HG02973 (cell line): ENCODE measurements at regions not wholly inside any gene's neighbourhood (a gene's known extent, or its start where the extent isn't known, plus 50 kb on each side); places are given as distances from the start of the nearest gene placed in this dataset.
A peak's percentile ranks its signal among the peaks of the same experiment; 100 is the strongest.

Experiments
- ATAC-seq: cut with Tn5 transposase; IDR thresholded peaks from one replicate; pipeline ENCODE4 v1.9.1; 2021; ENCODE audit warnings: moderate library complexity; ENCODE audit not compliant: unreplicated experiment

- no peak for ATAC-seq
Observed at GRCh38 chr9:31377358-31377757, 1007.1 kb upstream of the ACO1 start.

DNA sequence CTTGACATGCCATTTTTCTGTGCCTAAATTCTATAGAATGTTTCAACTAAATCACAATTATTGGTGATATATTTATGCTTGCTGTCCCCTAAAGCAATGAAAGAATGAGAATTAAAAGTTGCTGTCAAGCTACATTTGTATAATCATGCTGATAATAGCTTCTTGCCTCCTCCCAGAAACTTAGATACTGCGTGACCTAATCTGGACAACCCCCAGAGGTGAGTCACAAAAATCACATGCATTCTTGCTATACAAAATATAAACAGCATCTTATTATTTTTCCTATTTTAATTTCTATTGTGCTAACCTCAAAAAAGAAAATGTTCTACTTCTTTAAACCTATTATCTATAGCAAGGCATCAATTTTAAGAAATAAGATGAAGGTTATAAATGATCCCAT lies 995.8 kb upstream of the ACO1 start:
- ATAC-seq = no peak

GRCh38 chr9:31389075-31389474 lies 995.4 kb upstream of the ACO1 start:
- ATAC-seq = no peak

DNA sequence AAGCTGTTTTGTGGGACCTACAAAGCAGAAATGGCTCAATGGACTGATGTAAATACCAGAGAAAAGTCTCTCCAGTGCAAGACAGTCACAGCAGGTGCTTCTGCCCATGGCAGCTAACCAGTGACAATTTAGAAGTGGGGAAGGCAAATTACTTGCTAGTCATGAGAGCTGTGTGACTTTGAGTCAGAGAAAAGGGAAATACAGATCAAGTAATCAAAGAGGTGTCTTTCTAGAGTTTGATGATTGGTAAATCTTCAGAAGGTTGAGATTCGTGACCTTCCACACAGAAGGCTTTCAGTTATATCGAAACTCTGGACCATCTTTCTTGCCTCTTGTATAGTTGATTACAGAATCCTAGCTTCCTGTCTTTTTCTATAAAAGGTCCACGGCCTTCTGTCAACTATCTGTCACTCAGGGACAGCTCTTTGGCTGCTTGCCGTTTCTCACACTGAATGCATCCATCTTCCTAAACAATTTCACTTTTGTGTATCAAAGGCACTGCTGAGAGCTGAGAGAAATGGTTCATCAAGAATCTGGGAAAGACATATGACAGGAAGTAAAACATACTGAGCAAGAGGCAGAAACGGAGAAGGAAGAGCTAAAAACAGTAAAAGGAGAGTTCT lies 993.9 kb upstream of the ACO1 start:
- no peak for ATAC-seq

GRCh38 chr9:31393240-31393639 lies 991.2 kb upstream of the ACO1 start:
- ATAC-seq = no peak

DNA sequence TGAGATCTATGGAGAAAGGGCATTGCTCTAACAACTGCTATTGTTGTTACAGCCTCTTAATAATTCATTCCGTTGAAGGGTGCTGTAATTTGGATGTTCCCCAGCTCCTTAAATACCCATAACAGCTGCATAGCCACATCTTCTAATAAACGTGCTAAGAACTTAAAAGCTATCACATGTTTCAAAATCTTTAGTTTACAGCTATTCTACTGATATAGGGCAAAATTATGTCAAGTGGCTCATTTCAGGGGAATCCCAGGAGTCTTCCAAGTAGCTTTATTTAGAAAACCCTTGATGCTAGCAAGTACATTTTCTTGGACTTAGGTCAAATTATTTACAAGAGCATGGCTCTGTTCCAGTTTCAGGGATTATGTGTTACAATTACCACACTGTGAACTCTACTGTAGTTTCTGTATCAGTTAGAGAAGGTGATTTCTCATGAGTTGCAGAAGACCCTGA lies 990.4 kb upstream of the ACO1 start:
- ATAC-seq = peak; percentile 57

GRCh38 chr9:31412081-31412480 lies 972.4 kb upstream of the ACO1 start:
- no peak for ATAC-seq

GRCh38 chr9:31415164-31415563 lies 969.3 kb upstream of the ACO1 start:
- no peak for ATAC-seq

- no peak for ATAC-seq
Observed at GRCh38 chr9:31418419-31418818, 966.0 kb upstream of the ACO1 start.

- ATAC-seq = peak; percentile 62
Observed at GRCh38 chr9:31443630-31444457, 940.6 kb upstream of the ACO1 start.

- ATAC-seq = no peak
Observed at GRCh38 chr9:31445357-31445756, 939.1 kb upstream of the ACO1 start.

GRCh38 chr9:31445960-31446359 lies 938.5 kb upstream of the ACO1 start:
- peak; percentile 93 for ATAC-seq

DNA sequence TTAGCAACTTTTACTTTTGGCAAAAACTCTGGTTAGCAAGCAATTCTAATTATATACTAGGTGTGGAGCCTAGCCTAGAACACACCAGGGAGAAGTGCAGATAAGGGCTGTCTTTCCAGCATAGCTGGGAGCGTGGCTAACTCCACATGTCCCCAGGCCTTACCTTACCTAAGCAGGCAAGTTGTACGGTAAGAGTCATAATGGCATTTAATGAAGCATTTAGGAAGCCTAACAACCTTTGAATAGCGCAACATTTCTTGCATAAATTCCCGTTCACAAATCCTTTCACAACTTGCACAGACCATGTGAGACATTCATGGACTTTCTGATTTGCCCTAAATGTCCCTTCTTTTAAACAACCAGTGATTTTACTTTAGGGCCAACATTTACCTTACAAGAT lies 917.4 kb upstream of the ACO1 start:
- no peak for ATAC-seq

DNA sequence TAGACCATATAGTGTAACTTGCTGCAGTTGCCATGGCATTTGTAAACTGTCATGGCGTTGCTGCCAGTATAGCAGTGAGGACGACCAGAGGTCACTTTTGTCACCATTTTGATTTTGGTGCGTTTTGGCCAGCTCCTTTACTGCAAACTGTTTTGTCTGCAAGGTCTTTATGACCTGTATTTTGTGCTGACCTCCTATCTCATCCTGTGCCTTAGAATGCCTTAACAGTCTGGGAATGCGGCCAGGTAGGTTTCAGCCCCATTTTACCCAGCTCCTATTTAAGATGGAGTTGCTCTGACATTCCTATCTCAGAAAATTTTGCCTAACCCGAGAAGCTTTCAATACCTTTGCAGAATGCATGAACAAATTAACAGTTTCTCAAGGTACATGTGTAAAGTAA lies 914.4 kb upstream of the ACO1 start:
- ATAC-seq = no peak

DNA sequence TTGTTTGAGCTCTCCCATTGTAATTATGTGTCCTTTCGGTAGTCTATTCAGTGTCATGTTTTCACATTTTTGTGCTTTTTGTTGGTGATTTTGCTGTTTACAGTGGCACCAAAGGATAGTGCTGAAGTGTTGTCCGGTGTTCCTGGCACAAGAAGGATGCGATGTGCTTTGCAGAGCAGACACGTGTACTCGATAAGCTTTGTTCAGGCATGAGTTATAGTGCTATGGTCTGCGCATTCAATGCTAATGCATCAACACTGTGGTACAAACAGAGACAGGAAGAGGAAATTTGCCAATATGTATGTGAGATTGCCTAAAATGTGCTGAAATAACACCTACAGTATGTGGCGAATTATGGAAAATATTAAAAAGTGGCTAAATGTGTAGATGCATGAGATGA lies 913.4 kb upstream of the ACO1 start:
- ATAC-seq = no peak

GRCh38 chr9:31486630-31487029 lies 897.8 kb upstream of the ACO1 start:
- no peak for ATAC-seq

- no peak for ATAC-seq
Observed at GRCh38 chr9:31490551-31491106, 893.8 kb upstream of the ACO1 start.

DNA sequence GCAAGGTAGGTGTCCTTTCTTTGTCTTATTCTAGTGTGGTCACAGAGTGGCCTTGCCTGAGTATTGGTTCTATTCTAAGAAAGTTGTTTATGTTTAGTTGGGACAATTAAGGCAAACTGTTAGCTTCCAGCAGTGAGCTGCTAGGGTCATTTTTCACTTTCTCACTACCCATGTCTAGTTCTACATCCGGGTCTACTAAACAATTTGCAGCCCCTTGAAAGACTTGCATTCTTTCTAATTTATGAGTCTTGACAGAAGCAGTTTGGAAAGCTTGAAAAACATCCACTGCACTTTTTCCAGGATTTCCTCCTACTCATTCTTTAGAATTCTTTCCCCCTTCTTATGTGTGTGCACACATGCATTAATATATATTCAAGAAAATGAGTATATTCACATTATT lies 892.2 kb upstream of the ACO1 start:
- ATAC-seq = no peak

- ATAC-seq = no peak
Observed at GRCh38 chr9:31500422-31500821, 884.0 kb upstream of the ACO1 start.

- peak; percentile 73 for ATAC-seq
Observed at GRCh38 chr9:31519011-31519410, 865.4 kb upstream of the ACO1 start.

DNA sequence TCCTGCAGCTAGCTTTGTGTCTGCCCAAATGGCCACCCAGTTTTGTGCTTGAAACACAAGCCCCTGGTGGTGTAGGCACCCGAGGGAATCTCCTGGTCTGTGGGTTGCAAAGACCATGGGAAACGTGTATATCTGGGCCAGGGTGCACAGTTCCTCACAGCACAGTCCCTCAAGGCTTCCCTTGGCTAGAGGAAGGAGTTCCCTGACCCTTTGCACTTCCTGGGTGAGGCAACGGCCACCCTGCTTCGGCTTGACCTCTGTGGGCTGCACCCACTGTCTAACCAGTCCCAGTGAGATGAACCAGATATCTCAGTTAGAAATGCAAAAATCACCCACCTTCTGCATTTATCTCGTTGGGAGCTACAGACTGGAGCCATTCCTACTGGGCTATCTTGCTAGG lies 865.0 kb upstream of the ACO1 start:
- ATAC-seq = no peak

DNA sequence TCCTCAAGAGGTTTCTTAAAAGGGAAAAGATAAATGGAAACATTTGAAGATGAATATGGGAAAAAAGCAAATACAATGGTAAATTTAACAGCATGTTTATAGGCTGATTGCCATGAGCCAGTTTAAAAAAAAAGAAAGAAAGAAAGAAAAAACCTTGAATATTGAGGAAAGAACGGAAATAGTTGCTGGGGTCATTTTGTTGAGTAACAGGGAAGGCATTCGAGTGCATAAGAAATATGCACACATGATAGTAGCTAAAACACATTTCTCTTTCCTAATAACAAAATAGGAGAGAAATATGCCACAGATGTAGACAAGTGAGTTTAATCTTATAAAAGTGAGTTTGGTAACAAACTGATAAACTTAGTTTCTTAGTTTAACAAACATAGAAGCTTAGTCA lies 864.6 kb upstream of the ACO1 start:
- no peak for ATAC-seq
